Left lobe of liver (tissue), 2 donors: ENCODE measurements at regions not wholly inside any gene's neighbourhood (a gene's known extent, or its start where the extent isn't known, plus 50 kb on each side); places are given as distances from the start of the nearest gene placed in this dataset.
A peak's percentile ranks its signal among the peaks of the same experiment; 100 is the strongest.

Source experiments
- ATAC-seq: fragments of 200-7000 bp; cut with Tn5 transposase; one replicate; pipeline ENCODE4 v1.9.1; 2020; ENCODE audit warnings: mild to moderate bottlenecking, moderate library complexity
- DNase-seq: peaks from one replicate; pipeline ENCODE4 v3.0.0-alpha.2; 2020; ENCODE audit warnings: low spot score
- donor health status: DM: no; HTN: no; CAD: no; lungs with moderate emphysema.
- donor health status: DM: no; HTN: yes; CAD: no.

DNA sequence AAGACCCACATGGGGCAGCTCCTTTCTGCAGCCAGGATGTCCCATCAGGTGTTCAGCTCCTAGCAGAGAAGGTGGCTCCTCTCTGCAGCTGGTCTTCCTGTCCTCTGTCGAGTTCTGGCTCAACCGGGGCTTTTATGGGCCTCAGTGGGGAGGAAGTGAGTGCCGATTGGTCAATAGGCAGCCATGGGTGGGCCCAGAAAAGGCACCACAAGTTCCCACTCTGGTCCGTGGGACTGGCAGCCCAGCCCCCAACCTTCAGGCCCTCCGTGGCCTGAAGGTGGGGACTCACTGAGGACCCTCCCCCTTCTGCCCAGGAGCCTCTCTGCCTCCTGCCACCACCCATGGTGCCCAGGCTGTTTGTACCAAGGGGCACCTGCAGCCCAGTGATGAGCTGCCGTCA lies 161.7 kb upstream of the DUSP10 start:
- ATAC-seq (no peak), DNase-seq (no peak)

GRCh38 chr1:221902961-221903360 lies 161.1 kb upstream of the DUSP10 start:
- ATAC-seq (no peak), DNase-seq (no peak)

GRCh38 chr1:221900678-221901077 lies 158.8 kb upstream of the DUSP10 start:
- ATAC-seq: no peak
- DNase-seq: no peak

GRCh38 chr1:221897321-221897721 lies 155.4 kb upstream of the DUSP10 start:
- ATAC-seq (no peak), DNase-seq (no peak)

DNA sequence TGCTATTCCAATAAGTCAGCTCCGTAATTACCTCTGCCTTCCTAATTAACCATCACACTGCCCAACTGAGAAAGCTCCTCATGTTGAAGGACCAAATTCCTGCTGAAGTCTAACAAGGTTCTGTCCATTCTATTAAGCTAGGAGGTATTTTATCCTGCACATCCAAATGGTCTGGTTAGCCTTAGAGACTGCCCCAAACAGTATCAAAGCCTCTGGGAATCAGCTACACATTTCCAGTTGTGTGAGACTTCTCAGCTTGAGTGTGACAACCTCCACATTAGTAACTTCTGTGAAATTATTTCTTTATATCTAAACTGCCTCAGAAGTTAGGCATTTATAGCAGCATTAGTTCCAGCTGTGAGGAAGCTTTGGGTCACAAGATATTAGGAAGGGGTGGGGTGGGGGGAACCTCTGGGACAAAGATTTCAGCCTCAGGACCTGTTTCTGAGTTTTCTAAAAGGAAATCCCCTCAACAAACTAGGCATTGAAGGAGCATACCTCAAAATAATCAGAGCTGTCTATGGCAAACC lies 150.5 kb upstream of the DUSP10 start:
- DNase-seq: no peak
- no peak for ATAC-seq

- ATAC-seq: no peak
- DNase-seq: no peak
These were observed 149.8 kb upstream of the DUSP10 start for GRCh38 chr1:221891708-221892107.

GRCh38 chr1:221888801-221889200 lies 146.9 kb upstream of the DUSP10 start:
- no peak for DNase-seq
- no peak for ATAC-seq

GRCh38 chr1:221888218-221888617 lies 146.3 kb upstream of the DUSP10 start:
- no peak for ATAC-seq

GRCh38 chr1:221887758-221888157 lies 145.9 kb upstream of the DUSP10 start:
- ATAC-seq: no peak

More at GRCh38 chr1:221888218-221888617, 146.3 kb upstream of the DUSP10 start:
- no peak for DNase-seq

DNA sequence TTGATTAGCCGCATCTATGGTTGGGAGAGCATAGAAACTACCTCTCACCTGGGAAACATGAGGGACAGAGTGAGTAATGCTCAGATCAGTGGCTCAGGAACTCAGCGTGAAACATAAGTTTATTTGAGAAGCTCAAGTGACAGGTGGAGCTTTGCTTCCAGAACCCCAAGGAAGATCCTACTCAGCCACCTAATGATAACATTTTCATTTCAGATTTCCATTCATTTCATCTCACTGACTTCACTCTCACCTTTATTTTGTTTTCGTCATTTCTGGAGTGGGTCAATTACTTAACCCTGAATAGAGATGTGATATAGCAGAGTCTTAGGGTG lies 145.5 kb upstream of the DUSP10 start:
- no peak for ATAC-seq
- DNase-seq: no peak

More at GRCh38 chr1:221887758-221888157, 145.9 kb upstream of the DUSP10 start:
- no peak for DNase-seq

DNA sequence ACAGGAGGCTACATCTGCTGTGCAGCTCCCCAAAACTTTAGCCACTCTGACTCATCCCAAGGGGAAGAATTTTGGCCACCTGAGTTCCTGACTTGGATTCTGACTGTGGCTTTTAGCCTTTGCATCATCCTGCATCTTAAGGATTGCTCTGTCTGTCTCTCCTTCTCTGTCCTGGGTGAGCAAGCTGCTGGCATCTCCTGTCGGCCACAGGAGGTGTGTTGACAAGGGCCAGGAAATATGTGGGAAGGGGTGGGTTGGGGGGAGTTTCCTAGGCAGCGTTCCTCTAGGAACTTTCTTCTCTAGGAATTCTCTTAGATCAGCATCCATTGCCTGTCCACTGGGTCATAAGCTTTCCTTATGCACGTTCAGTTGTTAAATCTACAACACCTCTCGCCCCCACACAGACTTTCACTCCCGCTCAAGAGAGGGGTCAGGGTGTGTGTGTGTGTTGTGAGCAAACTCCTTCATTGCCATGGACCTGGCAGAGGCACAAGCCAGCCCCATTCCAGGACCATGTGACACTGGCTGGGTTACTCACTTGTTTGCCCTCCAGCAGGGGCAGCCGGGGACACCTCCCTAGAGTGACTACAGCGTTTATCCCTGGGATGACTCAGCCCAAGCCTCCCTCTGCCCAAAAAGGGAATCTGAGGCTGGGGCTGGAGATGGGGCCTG lies 145.0 kb upstream of the DUSP10 start:
- peak; percentile 60 for DNase-seq
- ATAC-seq: peak; percentile 95

DNA sequence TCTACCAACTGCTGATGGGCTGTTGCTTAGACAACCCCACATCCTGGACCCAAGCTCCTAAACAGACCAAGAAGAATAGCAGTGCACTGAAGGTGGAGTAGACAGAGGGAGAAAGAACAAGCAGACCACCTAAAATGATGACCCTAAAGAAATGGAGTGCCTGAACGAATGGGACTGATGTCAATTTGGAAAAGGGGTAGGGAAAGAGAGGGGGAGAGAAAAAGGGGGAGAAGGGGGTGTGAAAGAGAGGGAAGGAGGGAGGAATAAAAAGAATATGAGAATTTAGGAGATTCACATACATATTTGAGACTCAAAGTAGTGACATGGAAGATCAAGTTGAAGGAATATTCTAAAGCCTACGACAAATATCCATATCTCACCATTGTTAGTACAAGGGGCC lies 144.4 kb upstream of the DUSP10 start:
- DNase-seq: no peak
- no peak for ATAC-seq

GRCh38 chr1:221884821-221885220 lies 142.9 kb upstream of the DUSP10 start:
- DNase-seq: no peak
- no peak for ATAC-seq

DNA sequence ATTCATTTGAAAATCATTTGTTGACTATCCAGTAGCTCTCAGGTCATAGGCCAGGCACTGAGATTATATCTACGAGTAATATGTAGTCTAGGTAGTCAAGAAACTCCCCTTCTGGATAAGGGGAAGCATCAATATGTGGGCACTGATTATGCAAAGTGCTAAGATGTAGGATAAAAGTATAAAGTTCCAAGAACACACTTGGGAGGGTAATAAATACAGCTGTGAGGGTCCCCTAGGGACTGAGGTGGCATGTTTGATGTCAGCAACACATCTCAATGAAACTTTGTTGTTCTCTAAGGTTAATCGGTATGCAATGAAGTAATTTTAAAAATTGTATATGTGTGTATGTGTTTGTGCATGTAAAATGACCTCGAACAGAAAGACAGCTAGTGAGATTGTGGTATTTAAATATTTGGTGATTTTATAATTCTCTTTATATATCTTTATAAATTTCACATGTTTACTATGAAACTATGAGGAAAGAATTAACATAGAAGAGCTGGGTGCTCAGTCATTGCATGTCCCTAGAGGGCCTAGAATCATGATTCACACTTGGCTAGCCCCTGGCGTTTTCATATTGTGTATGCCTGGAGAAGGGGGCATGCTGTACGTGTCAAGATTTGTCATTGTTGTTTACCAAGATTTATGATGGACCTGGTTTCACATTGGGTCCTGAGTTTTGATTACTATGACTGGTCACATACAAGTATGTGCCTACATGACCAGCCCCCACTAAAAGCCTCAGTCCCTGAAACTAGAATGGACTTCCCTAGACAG lies 140.1 kb upstream of the DUSP10 start:
- no peak for DNase-seq
- ATAC-seq: no peak

DNA sequence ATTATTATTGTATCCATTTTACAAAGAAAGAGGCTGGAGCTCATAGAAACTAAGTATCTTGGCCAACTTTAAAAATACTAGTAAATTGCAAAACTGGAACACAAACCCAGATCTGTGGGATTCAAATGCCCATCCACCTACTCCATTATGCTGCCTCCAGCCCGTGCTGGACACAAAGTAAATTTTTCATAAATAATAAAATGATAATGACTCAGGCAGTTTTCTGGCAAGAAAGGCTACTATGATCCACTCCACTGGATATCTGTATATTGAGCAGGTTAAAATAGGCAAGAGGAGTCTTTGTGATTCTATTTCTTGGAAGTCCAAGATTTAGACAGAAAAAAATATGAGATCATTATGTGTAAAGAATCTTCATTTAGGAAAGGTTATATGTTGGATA lies 138.3 kb upstream of the DUSP10 start:
- ATAC-seq: no peak

DNA sequence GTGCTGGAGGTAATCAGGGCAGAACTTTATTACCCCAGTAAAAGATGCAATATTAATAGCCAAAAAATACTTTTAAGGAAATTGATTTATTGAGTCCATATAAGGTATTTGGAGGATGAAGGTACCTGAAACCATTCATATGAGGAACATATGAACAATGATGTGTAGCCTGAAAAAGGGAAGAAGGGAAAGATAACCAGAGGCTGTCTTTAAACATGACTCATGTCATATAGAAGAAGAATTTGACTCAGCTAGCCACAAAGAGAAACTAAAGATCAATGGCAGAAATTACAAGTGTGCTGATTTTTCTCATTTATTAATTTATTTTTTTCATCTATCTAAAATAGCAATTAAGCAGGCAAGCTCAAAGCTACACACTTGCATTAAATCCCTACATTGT lies 136.2 kb upstream of the DUSP10 start:
- no peak for ATAC-seq

More for the DNA sequence above, 138.3 kb upstream of the DUSP10 start:
- DNase-seq: no peak

DNA sequence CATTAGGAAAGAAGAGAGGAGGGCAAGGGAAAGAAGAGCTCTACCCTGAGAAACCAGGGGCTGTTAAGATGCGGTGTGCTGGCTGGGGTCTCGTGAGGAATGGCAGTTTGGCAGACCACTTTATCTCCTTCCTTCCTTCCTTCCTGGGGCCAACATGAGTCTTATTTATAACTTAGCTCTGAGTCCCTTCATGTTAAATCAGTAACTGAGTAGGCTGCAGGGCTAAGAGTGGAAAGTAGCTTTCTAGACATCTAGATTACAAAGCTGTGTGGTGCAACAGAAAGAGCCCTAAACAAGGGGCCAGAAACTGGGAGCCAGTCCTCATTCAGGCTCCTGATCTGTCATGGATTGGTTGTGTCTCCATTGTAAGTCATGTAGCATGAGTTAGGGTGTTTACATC lies 135.4 kb upstream of the DUSP10 start:
- DNase-seq: no peak
- ATAC-seq: no peak

More for the DNA sequence above, 136.2 kb upstream of the DUSP10 start:
- no peak for DNase-seq

GRCh38 chr1:221875004-221875330 lies 133.1 kb upstream of the DUSP10 start:
- ATAC-seq (no peak), DNase-seq (no peak)

- ATAC-seq: no peak
These were observed 132.6 kb upstream of the DUSP10 start for GRCh38 chr1:221874285-221875003.

DNA sequence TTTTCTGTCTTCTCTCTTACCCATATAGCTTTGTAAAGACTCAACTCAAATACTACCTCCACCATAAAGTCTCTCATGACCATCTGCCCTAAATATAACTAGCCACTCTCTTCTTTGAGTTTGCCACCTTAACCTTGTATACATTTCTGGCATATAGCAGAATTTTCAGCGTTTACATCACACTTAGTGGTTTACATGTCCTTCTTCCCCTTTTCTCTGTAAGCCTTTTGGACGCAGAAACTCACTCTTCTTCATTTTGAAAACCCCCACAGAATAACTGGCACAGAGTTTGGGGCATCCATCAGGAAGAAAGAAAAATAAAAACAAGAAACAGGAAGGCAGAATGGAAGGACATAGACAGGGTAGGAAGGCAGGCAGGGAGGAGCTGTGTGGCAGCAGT lies 131.8 kb upstream of the DUSP10 start:
- DNase-seq (no peak), ATAC-seq (no peak)

More at GRCh38 chr1:221874285-221875003, 132.6 kb upstream of the DUSP10 start:
- DNase-seq: no peak

DNA sequence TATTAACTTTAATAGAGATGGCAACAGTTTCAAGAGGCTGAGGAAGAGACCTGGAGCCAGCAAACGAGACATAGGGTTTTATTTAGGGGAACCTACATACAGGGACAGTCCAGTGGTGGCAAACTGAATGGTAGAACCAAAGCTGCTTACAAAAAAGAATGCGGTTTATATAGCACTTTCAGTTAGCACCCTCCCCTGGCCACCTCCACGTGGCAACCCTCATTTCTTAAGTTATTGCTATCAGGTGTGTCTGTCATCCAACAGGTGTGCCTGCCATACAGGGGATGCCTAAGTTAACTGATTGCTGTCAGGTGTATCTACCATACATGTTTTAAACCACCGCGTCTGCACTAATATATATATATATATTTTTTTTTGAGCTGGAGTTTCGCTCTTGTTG lies 129.2 kb upstream of the DUSP10 start:
- no peak for DNase-seq
- no peak for ATAC-seq

GRCh38 chr1:221869779-221870178 lies 127.9 kb upstream of the DUSP10 start:
- no peak for DNase-seq
- ATAC-seq: no peak
